ENCODE measurements at regions not wholly inside any gene's neighbourhood (a gene's known extent, or its start where the extent isn't known, plus 50 kb on each side); places are given as distances from the start of the nearest gene placed in this dataset.

DNA sequence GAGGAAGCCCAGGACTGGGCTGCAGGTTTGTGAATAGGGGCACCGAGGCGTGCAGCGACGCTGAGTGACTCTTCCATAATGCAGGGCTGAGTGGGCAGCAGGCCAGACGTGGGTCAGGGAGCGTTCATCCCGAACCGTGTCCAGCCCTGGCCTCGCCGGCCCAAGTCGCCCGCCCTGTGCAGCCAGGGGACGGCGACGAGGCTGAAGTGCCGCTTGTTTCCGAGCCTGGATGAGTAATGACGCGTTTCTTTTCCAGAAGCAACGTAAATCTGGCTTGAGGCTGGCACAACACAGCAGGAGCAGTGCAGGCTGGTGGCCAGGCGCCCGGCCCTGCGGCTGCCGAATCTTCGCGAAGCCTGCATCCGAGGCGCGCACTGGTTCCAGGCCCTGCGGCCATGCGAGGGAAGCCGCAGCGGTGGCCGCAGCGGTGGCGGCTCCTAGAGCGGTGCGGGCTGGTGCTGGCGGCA, 74.0 kb upstream of the SEC61G start:
- TF ChIP-seq, protein P1, sequence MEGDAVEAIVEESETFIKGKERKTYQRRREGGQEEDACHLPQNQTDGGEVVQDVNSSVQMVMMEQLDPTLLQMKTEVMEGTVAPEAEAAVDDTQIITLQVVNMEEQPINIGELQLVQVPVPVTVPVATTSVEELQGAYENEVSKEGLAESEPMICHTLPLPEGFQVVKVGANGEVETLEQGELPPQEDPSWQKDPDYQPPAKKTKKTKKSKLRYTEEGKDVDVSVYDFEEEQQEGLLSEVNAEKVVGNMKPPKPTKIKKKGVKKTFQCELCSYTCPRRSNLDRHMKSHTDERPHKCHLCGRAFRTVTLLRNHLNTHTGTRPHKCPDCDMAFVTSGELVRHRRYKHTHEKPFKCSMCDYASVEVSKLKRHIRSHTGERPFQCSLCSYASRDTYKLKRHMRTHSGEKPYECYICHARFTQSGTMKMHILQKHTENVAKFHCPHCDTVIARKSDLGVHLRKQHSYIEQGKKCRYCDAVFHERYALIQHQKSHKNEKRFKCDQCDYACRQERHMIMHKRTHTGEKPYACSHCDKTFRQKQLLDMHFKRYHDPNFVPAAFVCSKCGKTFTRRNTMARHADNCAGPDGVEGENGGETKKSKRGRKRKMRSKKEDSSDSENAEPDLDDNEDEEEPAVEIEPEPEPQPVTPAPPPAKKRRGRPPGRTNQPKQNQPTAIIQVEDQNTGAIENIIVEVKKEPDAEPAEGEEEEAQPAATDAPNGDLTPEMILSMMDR (IDR thresholded peaks at IDR 0.05; ENCODE audit: borderline replicate concordance, extremely low read depth, low read length, poor library complexity, severe bottlenecking): no peak
- TF ChIP-seq EZH2 (IDR thresholded peaks at IDR 0.05; ENCODE audit: borderline replicate concordance, low read depth, low read length, severe bottlenecking): no peak
